ENCODE measurements at regions not wholly inside any gene's neighbourhood (a gene's known extent, or its start where the extent isn't known, plus 50 kb on each side); places are given as distances from the start of the nearest gene placed in this dataset.

GRCh38 chr4:31307029-31307428 is 586.9 kb downstream of the PCDH7 start:
- no peak for DNase-seq

DNA sequence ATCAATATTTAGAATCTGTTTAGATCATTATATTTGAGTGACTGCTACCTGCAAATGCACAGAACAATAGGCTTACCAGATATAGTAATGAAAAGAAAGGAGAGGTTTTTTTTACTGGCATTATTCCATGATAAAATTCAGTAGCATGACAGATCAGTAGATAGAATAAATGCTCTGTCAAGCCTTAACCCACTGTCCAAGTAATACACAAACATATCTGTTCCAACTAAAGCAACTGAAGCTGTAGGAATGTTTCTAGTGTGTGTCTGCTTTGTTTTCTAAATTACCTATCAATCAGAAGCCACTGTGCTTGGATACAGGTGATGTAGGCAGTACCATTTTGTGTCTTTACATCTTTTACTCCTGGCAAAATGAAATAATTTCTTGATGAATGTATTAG is 604.6 kb downstream of the PCDH7 start:
- no peak for DNase-seq

DNA sequence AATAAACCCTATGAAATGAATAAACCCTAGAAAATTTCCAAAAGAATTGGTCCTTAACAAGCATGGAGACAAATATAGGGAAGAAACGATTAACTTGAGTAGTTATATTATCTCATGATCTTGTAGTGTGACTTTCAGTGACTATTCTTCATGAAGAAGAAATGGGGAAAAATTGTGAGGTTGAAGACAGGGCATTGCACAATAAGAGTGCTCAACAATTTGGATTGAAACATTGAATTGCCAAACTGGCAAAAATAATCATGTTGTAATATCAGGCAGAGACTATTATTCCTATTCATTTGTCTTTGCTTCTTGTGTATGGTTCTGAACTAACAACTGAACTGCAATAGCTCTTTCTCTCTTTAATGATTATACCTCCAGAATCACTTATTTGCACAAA is 605.1 kb downstream of the PCDH7 start:
- no peak for DNase-seq

- no peak for DNase-seq
These were observed 606.9 kb downstream of the PCDH7 start for GRCh38 chr4:31327031-31327430.

GRCh38 chr4:31328932-31329331 is 608.8 kb downstream of the PCDH7 start:
- DNase-seq: no peak

GRCh38 chr4:31334086-31334910 is 614.1 kb downstream of the PCDH7 start:
- DNase-seq: no peak

GRCh38 chr4:31338000-31338399 is 617.8 kb downstream of the PCDH7 start:
- DNase-seq: no peak

DNA sequence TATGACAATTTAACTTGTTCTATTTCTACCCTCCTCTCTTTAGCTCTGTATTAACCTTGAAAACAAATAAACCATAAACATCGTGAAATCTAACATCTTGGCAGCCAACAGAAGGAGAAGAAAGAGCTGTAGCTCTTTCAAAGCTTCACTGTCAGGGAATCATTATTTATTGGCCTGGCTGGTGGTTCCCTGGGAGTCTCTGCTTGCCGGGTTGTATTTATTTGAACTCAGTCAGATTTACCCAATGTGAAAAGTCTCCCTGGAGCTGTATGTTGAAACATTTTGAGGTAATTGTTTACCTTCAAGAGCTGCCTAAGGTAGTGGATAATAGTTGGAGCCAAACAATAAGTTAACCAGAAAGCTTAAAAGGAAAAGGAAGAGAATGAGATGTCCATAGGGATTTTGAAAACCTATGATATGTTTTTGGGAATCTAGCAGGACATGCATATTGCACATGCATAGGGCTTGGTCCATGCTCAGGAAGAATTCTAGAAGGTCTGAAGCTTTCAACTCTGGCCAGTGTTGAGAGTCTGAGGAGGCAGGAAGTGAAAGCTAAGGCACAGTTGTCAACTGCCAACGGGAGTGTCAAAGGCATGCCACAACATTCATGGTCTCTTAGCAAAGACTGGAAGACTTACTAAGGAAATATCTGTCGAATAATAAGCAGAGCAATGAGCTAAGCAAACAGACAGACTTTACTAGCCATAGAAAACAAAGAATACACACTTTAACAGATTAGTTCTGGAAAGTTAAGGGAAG is 621.6 kb downstream of the PCDH7 start:
- DNase-seq: no peak

DNA sequence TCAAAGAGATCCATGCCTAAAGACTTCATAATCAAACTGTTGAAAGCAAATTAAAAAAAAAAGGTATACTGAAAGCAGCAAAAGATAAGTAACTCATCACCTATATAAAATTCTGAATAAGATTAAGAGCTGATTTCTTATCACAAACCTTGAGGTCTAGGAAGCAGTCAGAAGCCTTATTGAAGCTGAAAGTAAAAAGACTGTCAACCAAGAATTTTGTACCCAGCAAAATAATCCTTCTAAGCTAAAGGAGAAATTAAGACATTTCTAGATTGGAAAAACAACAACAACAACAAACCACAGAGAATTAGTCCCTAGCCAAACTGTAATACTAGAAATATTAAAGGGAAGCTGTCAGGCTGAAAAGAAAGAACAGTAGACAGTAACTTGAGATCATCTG is 622.9 kb downstream of the PCDH7 start:
- no peak for DNase-seq

DNA sequence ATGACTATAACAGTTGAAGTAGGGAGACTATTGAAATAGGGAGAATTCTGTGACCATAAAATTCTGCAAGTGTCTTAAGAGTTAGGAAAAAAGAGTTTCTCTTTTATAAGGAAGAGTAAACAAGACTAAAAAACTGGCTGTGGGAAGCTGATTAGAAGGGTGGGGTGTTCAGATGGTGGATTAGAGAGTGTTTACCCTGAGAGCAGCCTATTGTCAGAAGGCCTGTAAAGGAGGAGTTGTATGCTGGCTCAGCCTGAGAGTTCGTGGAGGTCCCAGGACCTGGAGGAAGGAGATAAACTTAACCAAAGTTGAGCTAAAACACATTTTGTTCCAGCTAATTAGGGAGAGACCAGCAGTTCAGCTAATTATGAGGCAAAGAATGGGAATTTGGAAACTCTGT is 629.7 kb downstream of the PCDH7 start:
- no peak for DNase-seq

DNA sequence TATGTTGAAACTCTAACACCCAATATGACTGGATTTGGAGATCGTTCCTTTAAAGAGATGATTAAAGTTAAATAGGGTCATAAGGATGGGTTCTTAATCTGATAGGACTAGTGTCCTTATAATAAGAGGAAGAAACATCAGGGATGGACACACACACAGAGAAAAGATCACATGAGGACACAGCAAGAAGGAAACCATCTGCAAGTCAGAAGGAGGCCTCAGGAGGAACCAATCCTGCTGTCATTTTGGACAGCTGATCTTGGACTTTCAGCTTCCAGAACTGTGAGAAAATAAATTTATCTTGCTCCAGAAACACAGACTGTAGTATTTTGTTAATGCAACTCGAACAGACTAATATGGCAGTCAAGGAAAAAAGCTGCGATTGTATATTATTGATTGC is 631.5 kb downstream of the PCDH7 start:
- no peak for DNase-seq

GRCh38 chr4:31356839-31357238 is 636.7 kb downstream of the PCDH7 start:
- no peak for DNase-seq

GRCh38 chr4:31360786-31361185 is 640.6 kb downstream of the PCDH7 start:
- DNase-seq: no peak

GRCh38 chr4:31362756-31363155 is 642.6 kb downstream of the PCDH7 start:
- DNase-seq: no peak

DNA sequence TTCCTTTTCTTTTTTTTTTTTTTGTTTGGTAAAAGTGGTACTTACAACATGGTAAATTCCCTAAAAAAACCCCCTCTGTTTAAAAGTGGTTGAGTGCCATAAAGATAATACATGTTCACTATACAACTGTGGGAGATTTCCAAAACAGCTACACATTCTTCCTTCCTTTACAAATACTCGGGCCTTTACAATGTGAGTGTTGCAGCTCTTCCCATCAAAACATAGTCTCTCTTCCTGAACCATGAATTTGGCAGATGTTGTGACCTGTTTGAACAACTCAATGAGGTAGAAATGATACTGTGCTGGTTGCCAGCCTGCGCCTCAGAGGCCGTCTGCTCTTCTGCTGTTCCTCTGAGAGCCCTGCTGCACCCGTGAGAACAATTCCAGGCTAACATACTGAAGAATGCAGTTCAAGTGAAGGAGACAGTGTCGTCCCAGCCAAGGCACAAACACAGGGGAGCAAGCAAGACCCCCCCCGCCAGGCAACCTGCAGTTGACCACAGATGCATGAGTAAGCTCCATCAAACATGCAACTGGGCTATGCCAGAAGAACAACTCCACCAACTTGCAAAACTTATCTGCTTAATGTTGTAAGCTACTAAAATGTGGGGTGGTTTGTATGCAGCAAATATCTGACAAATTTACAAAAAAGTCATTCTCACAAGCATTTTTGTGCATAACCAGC is 645.0 kb downstream of the PCDH7 start:
- DNase-seq: no peak

GRCh38 chr4:31366041-31366440 is 645.9 kb downstream of the PCDH7 start:
- DNase-seq: no peak

GRCh38 chr4:31370866-31371465 is 650.8 kb downstream of the PCDH7 start:
- DNase-seq: peak; percentile 42

DNA sequence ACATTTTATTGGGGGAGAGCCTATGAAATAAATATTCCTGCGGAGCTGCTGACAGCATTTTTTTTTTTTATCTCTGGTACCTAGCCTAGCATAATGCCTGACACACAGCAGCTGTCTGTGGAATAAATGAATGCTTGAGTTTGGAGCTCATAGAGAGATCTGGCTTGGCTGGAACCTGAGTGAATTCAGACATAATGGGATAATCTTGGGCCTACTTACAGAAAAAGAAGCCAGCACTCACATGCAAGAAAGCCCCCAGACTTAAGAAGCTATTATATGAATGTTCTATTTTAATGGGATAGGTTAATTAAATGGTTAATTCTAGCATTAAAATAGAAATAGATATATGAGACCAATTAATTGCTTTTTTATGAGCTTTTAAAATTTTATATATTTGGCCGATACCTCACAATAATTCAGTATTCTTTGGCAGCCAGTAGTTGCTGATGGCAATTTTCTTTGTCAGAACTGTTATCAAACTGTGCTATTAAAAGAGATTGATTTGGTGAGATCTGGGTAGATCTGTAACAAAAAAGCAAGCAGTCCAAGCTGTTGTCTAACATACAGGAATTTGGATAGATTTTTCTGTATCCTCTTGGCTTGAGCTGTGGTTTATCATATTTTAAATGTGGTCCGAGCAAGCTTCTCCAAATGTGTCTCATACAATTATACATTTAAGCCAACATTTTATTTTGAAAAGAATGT is 654.2 kb downstream of the PCDH7 start:
- no peak for DNase-seq

GRCh38 chr4:31375936-31376335 is 655.8 kb downstream of the PCDH7 start:
- DNase-seq: no peak

DNA sequence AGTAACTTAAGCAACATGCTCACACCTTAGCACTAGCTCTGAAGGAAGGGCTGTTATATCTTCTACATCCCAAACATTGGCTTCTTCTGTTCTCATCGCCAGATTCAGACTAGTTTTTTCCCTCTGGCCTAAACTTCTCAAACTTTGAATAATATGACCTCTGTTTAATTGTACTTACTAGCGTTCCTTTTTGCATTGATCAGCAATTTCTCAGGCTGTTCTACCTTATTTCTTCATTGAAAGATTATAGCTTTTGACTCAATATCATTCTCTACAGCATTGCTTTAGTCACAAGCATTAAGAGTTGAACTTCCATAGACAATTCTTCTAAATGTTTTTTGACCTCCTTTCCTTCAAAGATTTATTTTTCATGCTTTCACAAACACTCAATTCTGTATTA is 659.2 kb downstream of the PCDH7 start:
- DNase-seq: no peak

GRCh38 chr4:31383767-31384166 is 663.6 kb downstream of the PCDH7 start:
- DNase-seq: no peak

DNA sequence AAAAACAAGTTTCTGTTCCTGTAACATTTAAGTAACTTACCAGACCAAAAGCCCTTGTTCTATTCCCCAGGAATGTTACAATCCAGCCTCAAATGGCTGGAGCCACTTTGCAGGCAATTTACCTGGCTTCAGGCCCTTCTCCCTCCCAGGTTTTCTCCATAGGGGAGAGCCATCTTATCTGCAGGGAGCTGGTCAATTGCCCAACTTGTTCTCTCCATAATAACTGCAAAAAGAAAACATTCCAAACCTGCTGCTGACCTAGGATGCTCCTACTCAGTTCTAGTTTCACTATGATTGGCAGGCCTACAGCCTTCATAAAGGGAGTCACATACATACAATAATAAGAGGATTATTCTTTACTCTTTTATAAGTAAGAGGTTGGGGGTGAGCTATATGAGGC is 670.7 kb downstream of the PCDH7 start:
- no peak for DNase-seq

GRCh38 chr4:31391976-31392375 is 671.8 kb downstream of the PCDH7 start:
- DNase-seq: no peak
